ENCODE measurements at regions not wholly inside any gene's neighbourhood (a gene's known extent, or its start where the extent isn't known, plus 50 kb on each side); places are given as distances from the start of the nearest gene placed in this dataset.

- DNase-seq (ENCODE audit: low read depth), result no peak
These were observed 69.9 kb upstream of the ADARB2 start for GRCh38 chr10:1807196-1807595.

- no peak for DNase-seq (ENCODE audit: low read depth)
These were observed 65.1 kb upstream of the ADARB2 start for GRCh38 chr10:1802413-1802812.

GRCh38 chr10:1788401-1788800, 51.1 kb upstream of the ADARB2 start:
- no peak for DNase-seq (ENCODE audit: low read depth)
